ENCODE measurements at regions not wholly inside any gene's neighbourhood (a gene's known extent, or its start where the extent isn't known, plus 50 kb on each side); places are given as distances from the start of the nearest gene placed in this dataset.

DNA sequence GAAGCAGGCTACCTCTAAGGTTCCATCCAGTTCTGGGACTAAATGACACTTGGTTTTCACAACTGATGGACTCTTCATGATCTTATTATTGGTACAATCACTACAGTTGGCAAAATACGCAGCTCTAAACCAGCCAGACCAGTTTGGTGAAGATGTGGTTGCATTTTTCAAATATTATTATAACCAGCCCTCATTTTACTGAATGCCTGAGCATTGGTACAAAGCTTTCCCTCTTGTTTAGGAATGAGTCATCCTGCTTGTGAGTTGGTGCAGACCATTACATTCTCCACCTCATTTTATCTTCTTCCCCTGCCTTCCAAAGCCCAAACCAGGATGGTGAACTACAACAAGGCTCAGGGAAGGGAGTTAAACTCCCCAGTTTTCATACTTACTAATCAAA is 223.1 kb downstream of the KDR start:
- H4K5ac ChIP-seq (ENCODE audit: insufficient read length, low read depth, low read length), result no peak overlapping the region
- H2BK120ac ChIP-seq (ENCODE audit: low read depth, low read length, poor library complexity, severe bottlenecking), result no peak overlapping the region
- H3K79me1 ChIP-seq (ENCODE audit: insufficient read depth, low read depth, low read length, poor library complexity, severe bottlenecking), result no peaks in the 10 kb centered on the region
- no peak for DNase-seq
- H3T11ph ChIP-seq (ENCODE audit: low read length), result no peak overlapping the region
- no peaks in the 10 kb centered on the region for H4K20me1 ChIP-seq (ENCODE audit: control insufficient read depth, insufficient read depth, insufficient read length)
- H2AK5ac ChIP-seq (ENCODE audit: insufficient read length, low read length), result no peak overlapping the region
- H2BK15ac ChIP-seq (ENCODE audit: low read depth, low read length), result no peak overlapping the region
- no peak overlapping the region for H3K56ac ChIP-seq (ENCODE audit: insufficient read length, low read depth, low read length)
- H3K4me3 Mint-ChIP-seq, result no peak overlapping the region
- no peaks in the 10 kb centered on the region for H3K4me1 ChIP-seq (ENCODE audit: insufficient read depth, low read length)
- no peak overlapping the region; a peak in 1 of 7 replicates for H3K27ac Mint-ChIP-seq
- no peaks in the 10 kb centered on the region for H3K23me2 ChIP-seq (ENCODE audit: insufficient read length, low read depth, low read length, poor library complexity, severe bottlenecking)
- no peak overlapping the region for H2BK12ac ChIP-seq (ENCODE audit: insufficient read length, low read depth, low read length)
- H3K36me3 Mint-ChIP-seq (ENCODE audit: insufficient read depth in 1 of 3, low read depth in 3 of 3), result peaks cover 0 to 1% (median 0%) of the 10 kb centered on the region in 3 experiments; a peak in 2 of 7 replicates
- peak overlapping the region; percentile 22 for H2AFZ ChIP-seq (ENCODE audit: low read length)
- no peaks in the 10 kb centered on the region for H3K4me1 Mint-ChIP-seq
- H3K4ac ChIP-seq (ENCODE audit: low read depth, low read length), result no peak overlapping the region
- no peak overlapping the region for H3K27ac ChIP-seq (ENCODE audit: insufficient read length, low read depth, low read length)
- no peaks in the 10 kb centered on the region; the same call in 1 of the 2 replicates for H3K79me2 ChIP-seq (ENCODE audit: insufficient read depth, low read length)
- peaks cover 2 to 3% of the 10 kb centered on the region in 2 experiments for H3K9me3 Mint-ChIP-seq
- no peak overlapping the region for H3K23ac ChIP-seq (ENCODE audit: insufficient read length, low read depth, low read length)
- no peak overlapping the region for H2BK20ac ChIP-seq (ENCODE audit: low read depth, low read length, poor library complexity, severe bottlenecking)
- no peaks in the 10 kb centered on the region for H3K9me3 ChIP-seq (ENCODE audit: control insufficient read depth, low read depth, low read length)
- TF ChIP-seq, protein P1, sequence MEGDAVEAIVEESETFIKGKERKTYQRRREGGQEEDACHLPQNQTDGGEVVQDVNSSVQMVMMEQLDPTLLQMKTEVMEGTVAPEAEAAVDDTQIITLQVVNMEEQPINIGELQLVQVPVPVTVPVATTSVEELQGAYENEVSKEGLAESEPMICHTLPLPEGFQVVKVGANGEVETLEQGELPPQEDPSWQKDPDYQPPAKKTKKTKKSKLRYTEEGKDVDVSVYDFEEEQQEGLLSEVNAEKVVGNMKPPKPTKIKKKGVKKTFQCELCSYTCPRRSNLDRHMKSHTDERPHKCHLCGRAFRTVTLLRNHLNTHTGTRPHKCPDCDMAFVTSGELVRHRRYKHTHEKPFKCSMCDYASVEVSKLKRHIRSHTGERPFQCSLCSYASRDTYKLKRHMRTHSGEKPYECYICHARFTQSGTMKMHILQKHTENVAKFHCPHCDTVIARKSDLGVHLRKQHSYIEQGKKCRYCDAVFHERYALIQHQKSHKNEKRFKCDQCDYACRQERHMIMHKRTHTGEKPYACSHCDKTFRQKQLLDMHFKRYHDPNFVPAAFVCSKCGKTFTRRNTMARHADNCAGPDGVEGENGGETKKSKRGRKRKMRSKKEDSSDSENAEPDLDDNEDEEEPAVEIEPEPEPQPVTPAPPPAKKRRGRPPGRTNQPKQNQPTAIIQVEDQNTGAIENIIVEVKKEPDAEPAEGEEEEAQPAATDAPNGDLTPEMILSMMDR (conservative IDR thresholded peaks at IDR 0.05), result no peak
- H4K8ac ChIP-seq (replicated peaks; ENCODE audit: insufficient read length, low read depth, low read length), result no peak overlapping the region
- H4K91ac ChIP-seq (ENCODE audit: insufficient read length, low read depth, low read length), result no peak overlapping the region
- H3K18ac ChIP-seq (ENCODE audit: insufficient read length, low read depth, low read length), result no peak overlapping the region
- H3K14ac ChIP-seq (ENCODE audit: insufficient read depth, low read length), result no peak overlapping the region
- peaks cover 2% of the 10 kb centered on the region; the same call in 1 of the 2 replicates for H3K27me3 Mint-ChIP-seq (ENCODE audit: low read depth)
- no peak overlapping the region for H3K9ac ChIP-seq (ENCODE audit: extremely low read depth, insufficient read length, low read length)
- no peak overlapping the region for H3K4me2 ChIP-seq (ENCODE audit: insufficient read depth, insufficient read length, low read length)
- WGBS (ENCODE audit: extremely low coverage, insufficient read length, low lambda C conversion rate), result no CpG with 5 or more reads among the region's 1 CpG
- no peak overlapping the region for H2BK5ac ChIP-seq (ENCODE audit: insufficient read length, low read length)
- H3K27me3 ChIP-seq (ENCODE audit: insufficient read depth, low read length), result no peaks in the 10 kb centered on the region
